ENCODE measurements at regions not wholly inside any gene's neighbourhood (a gene's known extent, or its start where the extent isn't known, plus 50 kb on each side); places are given as distances from the start of the nearest gene placed in this dataset.
"Not testable (repeated sequence)": the region's sequence is repeated elsewhere in the genome, so short reads cannot be mapped to it uniquely, and the experiment has no call there.

GRCh38 chr22:23443905-23444304, 136.2 kb downstream of the IGLL1 start:
- H3K4me3 Mint-ChIP-seq, DNase-seq, H3K27me3 Mint-ChIP-seq, H3K4me1 Mint-ChIP-seq, H3K27ac Mint-ChIP-seq, H3K36me3 Mint-ChIP-seq: not testable (repeated sequence)
- peaks cover 16% of the 10 kb centered on the region for H3K9me3 Mint-ChIP-seq

- not testable (repeated sequence) for H3K36me3 Mint-ChIP-seq, H3K27ac Mint-ChIP-seq, H3K4me1 Mint-ChIP-seq, H3K4me3 Mint-ChIP-seq, DNase-seq, H3K9me3 Mint-ChIP-seq, H3K27me3 Mint-ChIP-seq
Measured at GRCh38 chr22:23439581-23439980, 140.5 kb downstream of the IGLL1 start.

- peaks cover 5% of the 10 kb centered on the region for H3K9me3 Mint-ChIP-seq
- no peak overlapping the region for H3K4me3 Mint-ChIP-seq
- H3K27me3 Mint-ChIP-seq = no peaks in the 10 kb centered on the region
- DNase-seq = no peak
- no peak overlapping the region for H3K27ac Mint-ChIP-seq
- H3K36me3 Mint-ChIP-seq = no peaks in the 10 kb centered on the region
- H3K4me1 Mint-ChIP-seq = peaks cover under 1% of the 10 kb centered on the region
Measured at GRCh38 chr22:23438216-23438615, 141.9 kb downstream of the IGLL1 start.

- Mint-ChIP-seq H3K36me3 (no peaks in the 10 kb centered on the region), H3K4me1 (peaks cover 5% of the 10 kb centered on the region)
Measured at GRCh38 chr22:23437779-23438178, 142.3 kb downstream of the IGLL1 start.

GRCh38 chr22:23437107-23437395, 143.0 kb downstream of the IGLL1 start:
- not testable (repeated sequence) for H3K27me3 Mint-ChIP-seq, H3K9me3 Mint-ChIP-seq, H3K27ac Mint-ChIP-seq, H3K36me3 Mint-ChIP-seq, DNase-seq, H3K4me3 Mint-ChIP-seq, H3K4me1 Mint-ChIP-seq

More at GRCh38 chr22:23437779-23438178, 142.3 kb downstream of the IGLL1 start:
- peaks cover 5% of the 10 kb centered on the region for H3K9me3 Mint-ChIP-seq
- H3K27ac Mint-ChIP-seq = no peak overlapping the region
- H3K4me3 Mint-ChIP-seq = no peak overlapping the region
- no peak for DNase-seq
- no peaks in the 10 kb centered on the region for H3K27me3 Mint-ChIP-seq

GRCh38 chr22:23436354-23437106, 143.6 kb downstream of the IGLL1 start:
- not testable (repeated sequence) for H3K9me3 Mint-ChIP-seq, H3K4me3 Mint-ChIP-seq, DNase-seq, H3K36me3 Mint-ChIP-seq, H3K27ac Mint-ChIP-seq, H3K4me1 Mint-ChIP-seq, H3K27me3 Mint-ChIP-seq

- H3K27me3 Mint-ChIP-seq, DNase-seq, H3K4me3 Mint-ChIP-seq, H3K9me3 Mint-ChIP-seq, H3K27ac Mint-ChIP-seq, H3K36me3 Mint-ChIP-seq, H3K4me1 Mint-ChIP-seq: not testable (repeated sequence)
Measured at GRCh38 chr22:23435186-23435585, 144.9 kb downstream of the IGLL1 start.

- not testable (repeated sequence) for H3K36me3 Mint-ChIP-seq, H3K4me1 Mint-ChIP-seq, H3K9me3 Mint-ChIP-seq, H3K27ac Mint-ChIP-seq, H3K4me3 Mint-ChIP-seq, DNase-seq, H3K27me3 Mint-ChIP-seq
Measured at GRCh38 chr22:23434198-23434830, 145.8 kb downstream of the IGLL1 start.

- H3K4me1 Mint-ChIP-seq, H3K27me3 Mint-ChIP-seq, H3K36me3 Mint-ChIP-seq, H3K9me3 Mint-ChIP-seq, H3K27ac Mint-ChIP-seq: not testable (repeated sequence)
- H3K4me3 Mint-ChIP-seq = peak overlapping the region; percentile 43
- peak; percentile 42 for DNase-seq
Measured at GRCh38 chr22:23433127-23434005, 146.7 kb downstream of the IGLL1 start.

GRCh38 chr22:23432719-23433118, 147.4 kb downstream of the IGLL1 start:
- not testable (repeated sequence) for H3K27me3 Mint-ChIP-seq, H3K9me3 Mint-ChIP-seq, H3K4me1 Mint-ChIP-seq, DNase-seq, H3K36me3 Mint-ChIP-seq, H3K27ac Mint-ChIP-seq
- peak overlapping the region; percentile 43 for H3K4me3 Mint-ChIP-seq

GRCh38 chr22:23431337-23432072, 148.6 kb downstream of the IGLL1 start:
- H3K36me3 Mint-ChIP-seq = peaks cover 9% of the 10 kb centered on the region
- H3K4me1 Mint-ChIP-seq = peaks cover 5% of the 10 kb centered on the region
- H3K27ac Mint-ChIP-seq = no peak overlapping the region
- H3K9me3 Mint-ChIP-seq = peaks cover 8% of the 10 kb centered on the region
- H3K27me3 Mint-ChIP-seq = peaks cover 7% of the 10 kb centered on the region
- H3K4me3 Mint-ChIP-seq = no peak overlapping the region
- DNase-seq = no peak

- H3K9me3 Mint-ChIP-seq, H3K4me1 Mint-ChIP-seq, H3K4me3 Mint-ChIP-seq, H3K36me3 Mint-ChIP-seq, H3K27ac Mint-ChIP-seq, DNase-seq, H3K27me3 Mint-ChIP-seq: not testable (repeated sequence)
Measured at GRCh38 chr22:23424551-23425068, 155.5 kb downstream of the IGLL1 start.

GRCh38 chr22:23424031-23424430, 156.1 kb downstream of the IGLL1 start:
- Mint-ChIP-seq H3K4me3 (no peak overlapping the region), H3K27ac (no peak overlapping the region), H3K36me3 (no peaks in the 10 kb centered on the region), H3K4me1 (no peaks in the 10 kb centered on the region), H3K9me3 (no peaks in the 10 kb centered on the region), H3K27me3 (peaks cover 3% of the 10 kb centered on the region)
- no peak for DNase-seq

- H3K9me3 Mint-ChIP-seq, H3K27ac Mint-ChIP-seq, DNase-seq, H3K4me3 Mint-ChIP-seq, H3K27me3 Mint-ChIP-seq, H3K4me1 Mint-ChIP-seq, H3K36me3 Mint-ChIP-seq: not testable (repeated sequence)
Measured at GRCh38 chr22:23422281-23422680, 157.8 kb downstream of the IGLL1 start.

GRCh38 chr22:23421300-23421699, 158.8 kb downstream of the IGLL1 start:
- not testable (repeated sequence) for H3K9me3 Mint-ChIP-seq, H3K27ac Mint-ChIP-seq, H3K36me3 Mint-ChIP-seq, H3K27me3 Mint-ChIP-seq, H3K4me3 Mint-ChIP-seq, H3K4me1 Mint-ChIP-seq, DNase-seq

Data from activated naive CD8-positive, alpha-beta T cell treated with anti-CD3 and anti-CD28 coated beads for 36 hours (primary cell).